Endothelial cell of umbilical vein (primary cell): ENCODE measurements at regions not wholly inside any gene's neighbourhood (a gene's known extent, or its start where the extent isn't known, plus 50 kb on each side); places are given as distances from the start of the nearest gene placed in this dataset.

ENCODE experiments used
- BruUV-seq: library from RNA; stranded (reverse); fragments of 400-500 nt; replicated peaks from 2 replicates; lab custom pipeline; 2021; lab: Mats Ljungman, UMichigan
- CTCF ChIA-PET: fragments of 300-600, 350-600 bp; sonication (Branson Sonifier 250); formaldehyde crosslinking; loops from one replicate; lab custom pipeline; 2021; ENCODE audit warnings: antibody characterized with exemption, inconsistent platforms; lab: Charles Lee
- POLR2A ChIA-PET: fragments of 300-600, 350-600 bp; sonication (Branson Sonifier 250); formaldehyde crosslinking; loops from one replicate; lab custom pipeline; 2021; ENCODE audit warnings: antibody characterized with exemption, inconsistent platforms; lab: Charles Lee
- DNase-seq: peaks from one replicate; pipeline ENCODE4 v3.0.0-alpha.2; 2011; ENCODE audit warnings: low read depth, low spot score
- FAIRE-seq: peaks from 2 replicates; lab custom pipeline; 2011; peaks lifted over from hg19 to GRCh38; lab: Jason Lieb, UNC
- H2AFZ ChIP-seq: 2 replicates; pipeline ENCODE4 v1.6.0; 2012; ENCODE audit warnings: low read depth, low read length, control low read depth, inconsistent platforms
- H3K27ac ChIP-seq: 2 replicates; pipeline ENCODE4 v1.5.1; 2011; ENCODE audit warnings: low read depth, mild to moderate bottlenecking, control low read depth, low read length, moderate library complexity; ENCODE audit not compliant: insufficient read depth
- H3K27me3 ChIP-seq, 2 experiments: 2 replicates each; pipeline versions ENCODE4 v1.6.0 to v1.6.1; 2011; ENCODE audit warnings: low read length in 2 of 2, mixed read lengths in 1 of 2; ENCODE audit not compliant: control insufficient read depth in 2 of 2, insufficient read depth in 2 of 2
- H3K36me3 ChIP-seq, 2 experiments: 2 replicates in 1 of 2; 3 replicates in 1 of 2; pipeline ENCODE4 v1.5.1; 2011; ENCODE audit warnings: low read length in 2 of 2, mild to moderate bottlenecking in 1 of 2, moderate library complexity in 1 of 2; ENCODE audit not compliant: control insufficient read depth in 2 of 2, insufficient read depth in 2 of 2; ENCODE audit errors: extremely low read depth in 1 of 2
- H3K4me1 ChIP-seq: 3 replicates; pipeline ENCODE4 v1.5.1; 2011; ENCODE audit warnings: mild to moderate bottlenecking, low read length; ENCODE audit not compliant: control insufficient read depth, insufficient read depth; ENCODE audit errors: extremely low read depth
- H3K4me2 ChIP-seq: 2 replicates; pipeline ENCODE4 v1.6.1; 2011; ENCODE audit warnings: low read length, control low read depth, mixed read lengths; ENCODE audit not compliant: insufficient read depth
- H3K4me3 ChIP-seq, 3 experiments: fragments of 200-600 bp in 1 of 3; sonication (generic), shearing (Covaris generic) in 1 of 3; replicated peaks in 1 of 3; 2 replicates each; pipeline ENCODE4 v1.5.1; 2011 to 2016; ENCODE audit warnings: control low read depth in 3 of 3, low read length in 3 of 3, mild to moderate bottlenecking in 2 of 3, inconsistent platforms in 1 of 3, low read depth in 1 of 3, moderate library complexity in 1 of 3; ENCODE audit not compliant: insufficient read depth in 1 of 3
- H3K79me2 ChIP-seq: 2 replicates; pipeline ENCODE4 v1.6.0; 2012; ENCODE audit warnings: low read length, inconsistent platforms; ENCODE audit not compliant: control insufficient read depth, insufficient read depth
- H3K9ac ChIP-seq: replicated peaks from 2 replicates; pipeline ENCODE3; 2011; ENCODE audit warnings: low read length, control low read depth; ENCODE audit not compliant: insufficient read depth; ENCODE audit errors: extremely low read depth
- H3K9me1 ChIP-seq: replicated peaks from 3 replicates; pipeline ENCODE4 v1.6.0; 2011; ENCODE audit warnings: mild to moderate bottlenecking, low read length; ENCODE audit not compliant: control insufficient read depth, insufficient read depth; ENCODE audit errors: extremely low read depth
- H3K9me3 ChIP-seq: replicated peaks from 2 replicates; pipeline ENCODE4 v1.5.1; 2012; ENCODE audit warnings: low read length, inconsistent platforms; ENCODE audit not compliant: control insufficient read depth, insufficient read depth
- H4K20me1 ChIP-seq: replicated peaks from 2 replicates; pipeline ENCODE3; 2011; ENCODE audit warnings: mild to moderate bottlenecking, low read length; ENCODE audit not compliant: control insufficient read depth, insufficient read depth; ENCODE audit errors: extremely low read depth
- CTCF ChIP-seq, 2 donors: IDR thresholded peaks; 1 replicate in 1 of 2; 2 replicates in 1 of 2; pipeline ENCODE4 v1.5.1; 2011; ENCODE audit warnings: low read length in 2 of 2, mild to moderate bottlenecking in 2 of 2, moderate library complexity in 2 of 2, control low read depth in 1 of 2, inconsistent platforms in 1 of 2, low read depth in 1 of 2; ENCODE audit not compliant: insufficient read depth in 1 of 2; ENCODE audit errors: extremely low read depth in 1 of 2
- EZH2 ChIP-seq: IDR thresholded peaks from 2 replicates; pipeline ENCODE4 v1.6.1; 2012; ENCODE audit warnings: borderline replicate concordance, low read depth, mild to moderate bottlenecking, moderate library complexity, low read length, inconsistent platforms; ENCODE audit not compliant: severe bottlenecking
- FOS ChIP-seq: IDR thresholded peaks from 2 replicates; pipeline ENCODE4 v1.6.1; 2011; ENCODE audit warnings: mild to moderate bottlenecking, low read length, moderate library complexity, borderline replicate concordance; ENCODE audit not compliant: insufficient read depth
- GATA2 ChIP-seq: IDR thresholded peaks from 2 replicates; pipeline ENCODE4 v1.7.0; 2011; ENCODE audit warnings: low read depth, mild to moderate bottlenecking, moderate library complexity, mixed read lengths, low read length; ENCODE audit not compliant: insufficient read length, insufficient read depth
- MAX ChIP-seq: IDR thresholded peaks from 2 replicates; pipeline ENCODE4 v1.6.1; 2011; ENCODE audit not compliant: insufficient read depth, insufficient read length
- POLR2A ChIP-seq: IDR thresholded peaks from 2 replicates; pipeline ENCODE4 v1.6.1; 2012; ENCODE audit warnings: low read depth, mild to moderate bottlenecking, control low read depth, low read length
- POLR2AphosphoS5 ChIP-seq: IDR thresholded peaks from 2 replicates; pipeline ENCODE4 v1.6.1; 2012; ENCODE audit warnings: low read depth, mild to moderate bottlenecking, control low read depth, low read length, moderate library complexity; ENCODE audit not compliant: insufficient read depth
- dilution Hi-C: fragments of 300-500 bp; cut with MboI; formaldehyde crosslinking; loops from one replicate; pipeline ENCODE4 v1.15.0; 2019; ENCODE audit warnings: low sequenced_read_pairs; ENCODE audit not compliant: extremely low pct_ligation_motif_present
- intact Hi-C: fragments of 100-400 bp; cut with micrococcal nuclease; formaldehyde crosslinking; loops from one replicate; pipeline ENCODE4 v1.10.0; 2022

GRCh38 chr7:32273297-32273696 is 203.1 kb upstream of the PDE1C start:
- Histone ChIP-seq H3K27ac (no peak overlapping the region), H4K20me1 (no peaks in the 10 kb centered on the region), H3K4me1 (no peaks in the 10 kb centered on the region), H3K4me3 (no peak overlapping the region), H3K36me3 (no peaks in the 10 kb centered on the region), H3K27me3 (no peaks in the 10 kb centered on the region), H3K9me3 (no peaks in the 10 kb centered on the region), H3K9me1 (no peaks in the 10 kb centered on the region), H3K4me2 (no peak overlapping the region), H3K9ac (no peak overlapping the region), H3K79me2 (no peaks in the 10 kb centered on the region), H2AFZ (no peak overlapping the region)
- no TSS peak for BruUV-seq
- no peak for FAIRE-seq
- ChIA-PET CTCF (no interaction called here), POLR2A (no interaction called here)
- no peak for TF ChIP-seq MAX
- no peak for TF ChIP-seq FOS
- no peak for TF ChIP-seq GATA2
- TF ChIP-seq POLR2AphosphoS5 = no peak
- TF ChIP-seq POLR2A = no peak
- intact Hi-C loops (no loop called here), dilution Hi-C loops (no loop called here)
- no peak for DNase-seq

GRCh38 chr7:32266932-32267475 is 196.8 kb upstream of the PDE1C start:
- Histone ChIP-seq H3K9ac (no peak overlapping the region), H2AFZ (no peak overlapping the region), H3K79me2 (no peaks in the 10 kb centered on the region), H3K9me1 (no peaks in the 10 kb centered on the region), H3K27me3 (no peaks in the 10 kb centered on the region), H3K9me3 (no peaks in the 10 kb centered on the region), H3K27ac (no peak overlapping the region), H4K20me1 (no peaks in the 10 kb centered on the region), H3K4me1 (no peaks in the 10 kb centered on the region), H3K4me3 (no peak overlapping the region), H3K4me2 (no peak overlapping the region), H3K36me3 (no peaks in the 10 kb centered on the region)
- ChIA-PET POLR2A (no interaction called here), CTCF (no interaction called here)
- intact Hi-C loops = no loop called here
- no peak for DNase-seq
- TF ChIP-seq MAX (no peak), EZH2 (no peak), FOS (no peak), CTCF (IDR thresholded peaks at IDR 0.05; ENCODE audit: extremely low read depth in 1 of 2, insufficient read depth in 1 of 2, low read depth in 1 of 2, low read length in 2 of 2) (no peak)
- dilution Hi-C loops = no loop called here
- FAIRE-seq = no peak
- BruUV-seq = no TSS peak
